Aorta (tissue), 5 donors: ENCODE measurements at regions not wholly inside any gene's neighbourhood (a gene's known extent, or its start where the extent isn't known, plus 50 kb on each side); places are given as distances from the start of the nearest gene placed in this dataset.
"Not testable (repeated sequence)": the region's sequence is repeated elsewhere in the genome, so short reads cannot be mapped to it uniquely, and the experiment has no call there.

ENCODE experiments used
- ATAC-seq: fragments of 200-7000 bp; cut with Tn5 transposase; one replicate; pipeline ENCODE4 v1.9.1; 2022; ENCODE audit warnings: moderate library complexity; ENCODE audit not compliant: low FRiP score
- DNase-seq, 2 donors: peaks; one replicate each; pipeline ENCODE4 v3.0.0-alpha.2; 2020
- H3K27ac ChIP-seq, 2 donors: one replicate each; pipeline ENCODE4 v1.5.1; 2013; ENCODE audit warnings: low read length in 2 of 2, mild to moderate bottlenecking in 2 of 2, moderate library complexity in 2 of 2, control low read depth in 1 of 2, inconsistent platforms in 1 of 2, low read depth in 1 of 2
- H3K27me3 ChIP-seq, 2 donors: one replicate each; pipeline ENCODE4 v1.6.1; 2013; ENCODE audit warnings: control low read depth in 1 of 2, low read length in 1 of 2, mild to moderate bottlenecking in 1 of 2, moderate library complexity in 1 of 2; ENCODE audit not compliant: insufficient read depth in 2 of 2, control insufficient read depth in 1 of 2
- H3K36me3 ChIP-seq, 2 donors: one replicate each; pipeline ENCODE4 v1.6.1; 2013; ENCODE audit warnings: control low read depth in 1 of 2, low read length in 1 of 2, mild to moderate bottlenecking in 1 of 2; ENCODE audit not compliant: insufficient read depth in 2 of 2, control insufficient read depth in 1 of 2
- H3K4me1 ChIP-seq, 2 donors: one replicate each; pipeline ENCODE4 v1.6.1; 2013; ENCODE audit warnings: low read length in 2 of 2, control low read depth in 1 of 2, mild to moderate bottlenecking in 1 of 2, moderate library complexity in 1 of 2; ENCODE audit not compliant: insufficient read depth in 2 of 2, control insufficient read depth in 1 of 2
- H3K4me3 ChIP-seq, 2 donors: one replicate each; pipeline ENCODE4 v1.5.1; 2013; ENCODE audit warnings: low read length in 2 of 2, control low read depth in 1 of 2, mild to moderate bottlenecking in 1 of 2
- H3K9me3 ChIP-seq: one replicate; pipeline ENCODE4 v1.6.1; 2013; ENCODE audit warnings: mild to moderate bottlenecking, low read length; ENCODE audit not compliant: control insufficient read depth
- WGBS, 2 donors: extraction: QIAGEN DNeasy Blood & Tissue Kit; methylation state at CpG; one replicate each; pipeline ENCODE4 v1.1.7; 2013; 5-methylcytosine and 5-hydroxymethylcytosine counted together
- intact Hi-C, 2 donors: fragments of 100-400 bp; cut with DNase I; formaldehyde crosslinking; loops; one replicate each; pipeline versions ENCODE4 v1.14.2 to v1.15.0; 2022
- donor health status: healthy with polysubstance abuse.
- donor health status: Bipolar disorder and iron deficiency.
- donor health status: DM: no; HTN: no; CAD: no.
- donor health status: DM: no; HTN: no; CAD: no.
- donor health status: DM: yes; HTN: yes; CAD: no.

GRCh38 chr22:23451452-23452230 is 128.4 kb downstream of the IGLL1 start:
- 63 to 64% methylated on average over 29 to 30 of the region's 30 CpGs for WGBS, 2 donors
- H3K9me3 ChIP-seq, intact Hi-C loops, H3K27ac ChIP-seq, H3K36me3 ChIP-seq, DNase-seq, H3K4me3 ChIP-seq, ATAC-seq, H3K27me3 ChIP-seq, H3K4me1 ChIP-seq: not testable (repeated sequence)

DNA sequence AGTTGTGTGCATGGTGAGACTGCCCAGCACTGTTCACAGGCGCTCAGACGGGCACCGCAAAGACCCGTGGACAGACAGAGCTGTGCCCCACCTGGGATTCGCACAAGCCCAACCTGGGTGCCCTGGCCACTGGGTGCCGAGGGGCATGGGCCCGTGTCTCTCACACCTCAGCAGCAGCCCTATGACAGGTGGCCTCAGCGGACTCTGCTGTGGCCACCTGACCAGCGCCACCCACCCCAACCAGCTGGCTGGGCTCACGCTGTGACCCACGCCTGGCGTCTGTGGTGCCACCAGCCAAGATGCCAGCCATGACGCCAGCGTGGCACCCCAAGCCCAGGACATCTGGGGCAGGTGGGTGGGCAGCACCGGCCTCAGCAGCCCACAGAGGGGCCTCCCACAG is 129.3 kb downstream of the IGLL1 start:
- H3K27ac ChIP-seq, H3K9me3 ChIP-seq, H3K4me1 ChIP-seq, H3K36me3 ChIP-seq, DNase-seq, H3K4me3 ChIP-seq, intact Hi-C loops, H3K27me3 ChIP-seq: not testable (repeated sequence)
- WGBS, 2 donors = 91% methylated on average over 15 of the region's 15 CpGs
- ATAC-seq = peak; percentile 44

GRCh38 chr22:23450434-23450795 is 129.7 kb downstream of the IGLL1 start:
- Histone ChIP-seq H3K4me1 (no peaks in the 10 kb centered on the region), H3K36me3 (no peaks in the 10 kb centered on the region), H3K27ac (no peak overlapping the region), H3K9me3 (peaks cover 5% of the 10 kb centered on the region), H3K27me3 (no peaks in the 10 kb centered on the region), H3K4me3 (no peak overlapping the region)
- DNase-seq (no peak), ATAC-seq (peak; percentile 41)
- WGBS, 2 donors = 94 to 97% methylated on average over 14 of the region's 14 CpGs
- intact Hi-C loops = no loop called here

DNA sequence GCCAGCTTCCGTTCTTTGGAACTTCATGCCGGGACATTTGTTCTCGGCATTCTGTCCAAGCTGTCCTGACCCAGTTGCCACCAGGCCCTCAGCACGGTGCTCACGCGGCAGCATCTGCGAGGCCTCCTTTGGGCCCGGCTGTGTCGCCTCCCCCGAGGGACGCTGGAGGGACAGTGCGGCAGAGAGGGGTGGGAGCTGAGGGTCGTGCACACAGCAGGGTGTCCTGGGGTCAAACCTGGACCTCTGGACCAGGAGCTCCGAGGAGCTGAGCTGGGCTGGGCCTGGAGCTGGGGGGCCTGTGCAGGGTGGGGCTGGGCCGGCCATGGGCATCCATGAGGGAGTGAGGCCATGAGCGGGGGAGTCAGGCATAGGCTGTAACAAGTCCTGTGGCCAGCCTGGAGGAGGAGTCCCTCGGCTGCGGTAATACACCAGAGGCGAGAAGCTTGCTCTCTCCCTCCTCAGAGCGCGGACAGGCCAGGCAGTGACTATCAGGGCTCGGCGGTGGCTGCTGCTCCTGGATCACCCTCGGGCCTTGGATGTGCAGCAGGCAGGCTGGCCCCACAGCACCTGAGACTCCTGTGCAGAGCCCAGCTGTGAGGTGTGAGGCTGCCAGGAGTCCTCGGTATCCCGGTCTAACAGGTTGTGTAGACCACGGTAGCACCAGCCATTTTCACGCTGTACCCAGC is 130.2 kb downstream of the IGLL1 start:
- H3K36me3 ChIP-seq, H3K4me3 ChIP-seq, H3K27ac ChIP-seq, H3K9me3 ChIP-seq, H3K4me1 ChIP-seq, intact Hi-C loops, H3K27me3 ChIP-seq, DNase-seq: not testable (repeated sequence)
- 81 to 89% methylated on average over 28 of the region's 28 CpGs for WGBS, 2 donors
- peak; percentile 26 for ATAC-seq

DNA sequence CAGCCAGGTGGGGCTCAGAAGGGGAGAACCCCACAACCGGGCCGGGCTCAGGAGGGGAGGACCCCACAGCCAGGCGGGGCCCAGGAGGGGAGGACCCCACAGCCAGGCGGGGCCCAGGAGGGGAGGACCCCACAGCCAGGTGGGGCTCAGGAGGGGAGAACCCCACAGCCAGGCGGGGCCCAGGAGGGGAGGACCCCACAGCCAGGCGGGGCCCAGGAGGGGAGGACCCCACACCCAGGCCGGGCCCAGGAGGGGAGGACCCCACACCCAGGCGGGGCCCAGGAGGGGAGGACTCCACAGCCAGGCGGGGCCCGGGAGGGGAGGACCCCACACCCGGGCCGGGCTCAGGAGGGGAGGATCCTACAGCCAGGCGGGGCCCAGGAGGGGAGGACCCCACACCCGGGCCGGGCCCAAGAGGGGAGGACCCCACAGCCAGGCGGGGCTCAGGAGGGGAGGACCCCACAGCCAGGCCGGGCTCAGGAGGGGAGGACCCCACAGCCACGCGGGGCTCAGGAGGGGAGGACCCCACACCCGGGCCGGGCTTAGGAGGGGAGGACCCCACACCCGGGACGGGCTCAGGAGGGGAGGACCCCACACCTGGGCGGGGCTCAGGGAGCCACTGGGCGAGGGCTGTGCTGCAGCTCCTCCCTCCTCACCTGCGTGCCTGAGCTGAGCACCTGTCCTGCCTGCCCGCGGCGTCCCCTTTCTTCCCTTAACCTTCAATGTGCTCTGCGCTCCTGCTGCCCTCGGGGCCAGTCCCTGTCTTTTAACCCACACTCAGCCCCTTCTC is 131.4 kb downstream of the IGLL1 start:
- DNase-seq, intact Hi-C loops, H3K27ac ChIP-seq, H3K27me3 ChIP-seq, H3K36me3 ChIP-seq, H3K4me1 ChIP-seq, H3K9me3 ChIP-seq, ATAC-seq, H3K4me3 ChIP-seq: not testable (repeated sequence)
- WGBS, 2 donors = 76 to 79% methylated on average over 22 to 30 of the region's 31 CpGs

GRCh38 chr22:23446796-23447350 is 133.2 kb downstream of the IGLL1 start:
- intact Hi-C loops = no loop called here
- H3K27ac ChIP-seq = no peak overlapping the region
- no peaks in the 10 kb centered on the region for H3K36me3 ChIP-seq

GRCh38 chr22:23446194-23446593 is 133.9 kb downstream of the IGLL1 start:
- DNase-seq, ATAC-seq, intact Hi-C loops, H3K27ac ChIP-seq, H3K36me3 ChIP-seq, H3K4me1 ChIP-seq, H3K9me3 ChIP-seq, H3K4me3 ChIP-seq, H3K27me3 ChIP-seq: not testable (repeated sequence)

More at GRCh38 chr22:23446796-23447350, 133.2 kb downstream of the IGLL1 start:
- Histone ChIP-seq H3K4me3 (no peak overlapping the region), H3K4me1 (no peaks in the 10 kb centered on the region), H3K9me3 (peaks cover 5% of the 10 kb centered on the region), H3K27me3 (no peaks in the 10 kb centered on the region)
- no peak for ATAC-seq
- no peak for DNase-seq
- 93% methylated on average over 30 of the region's 30 CpGs for WGBS, 2 donors

DNA sequence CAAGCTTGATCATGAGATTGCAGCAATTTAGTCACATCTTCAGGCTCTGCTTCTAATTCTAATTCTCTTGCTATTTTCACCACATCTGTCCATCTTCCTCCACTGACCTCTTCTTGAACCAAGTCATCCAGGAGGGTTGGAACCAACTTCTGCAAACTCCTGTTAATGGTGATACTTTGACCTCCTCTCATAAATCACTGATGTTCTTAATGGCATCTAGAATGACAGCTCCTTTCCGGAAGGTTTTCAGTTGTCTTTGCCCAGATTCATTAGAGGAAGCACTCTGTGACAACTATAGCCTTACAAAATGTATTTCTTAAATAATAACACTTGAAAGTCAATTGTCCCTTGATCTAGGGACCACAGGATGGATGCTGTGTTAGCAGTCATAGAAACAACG is 136.2 kb downstream of the IGLL1 start:
- H3K27me3 ChIP-seq, H3K4me3 ChIP-seq, intact Hi-C loops, H3K9me3 ChIP-seq, H3K27ac ChIP-seq, ATAC-seq, H3K36me3 ChIP-seq, H3K4me1 ChIP-seq, DNase-seq: not testable (repeated sequence)
- 36 to 50% methylated on average over 1 to 2 of the region's 2 CpGs for WGBS, 2 donors
